Esophagus squamous epithelium (tissue), 4 donors: ENCODE measurements at regions not wholly inside any gene's neighbourhood (a gene's known extent, or its start where the extent isn't known, plus 50 kb on each side); places are given as distances from the start of the nearest gene placed in this dataset.

Experiments used
- CTCF ChIP-seq, 6 experiments: fragments of 450-650 bp in 4 of 6; fragments of 200-600 bp in 2 of 6; sonication (generic) in 2 of 6; IDR thresholded peaks; one replicate each; pipeline ENCODE4 v1.5.1; 2016 to 2019; ENCODE audit warnings: antibody characterized with exemption in 6 of 6, mild to moderate bottlenecking in 4 of 6, moderate library complexity in 4 of 6
- POLR2A ChIP-seq, 4 donors: fragments of 450-650 bp; IDR thresholded peaks; one replicate each; pipeline ENCODE4 v1.6.1; 2017; ENCODE audit warnings: antibody characterized with exemption in 4 of 4, mild to moderate bottlenecking in 4 of 4, moderate library complexity in 3 of 4

GRCh38 chr5:21574961-21575360 is 1278.2 kb downstream of the CDH12 start:
- TF ChIP-seq CTCF (IDR thresholded peaks at IDR 0.05) (no peak), POLR2A (IDR thresholded peaks at IDR 0.05) (no peak)
